ENCODE measurements at regions not wholly inside any gene's neighbourhood (a gene's known extent, or its start where the extent isn't known, plus 50 kb on each side); places are given as distances from the start of the nearest gene placed in this dataset.

GRCh38 chr3:20396335-20396734 lies 210.3 kb upstream of the SGO1 start (continued):
- TF ChIP-seq ZBTB40 (IDR thresholded peaks at IDR 0.05; ENCODE audit: borderline replicate concordance): no peak
- TF ChIP-seq RCOR1 (conservative IDR thresholded peaks at IDR 0.05; ENCODE audit: low read depth, low read length): no peak
- no peak for TF ChIP-seq ATF2 (IDR thresholded peaks at IDR 0.05; ENCODE audit: low read length)
- no peak for TF ChIP-seq SRF (IDR thresholded peaks at IDR 0.05; ENCODE audit: low read depth in 2 of 2, low read length in 2 of 2)
- TF ChIP-seq FOXK2 (IDR thresholded peaks at IDR 0.05): no peak

DNA sequence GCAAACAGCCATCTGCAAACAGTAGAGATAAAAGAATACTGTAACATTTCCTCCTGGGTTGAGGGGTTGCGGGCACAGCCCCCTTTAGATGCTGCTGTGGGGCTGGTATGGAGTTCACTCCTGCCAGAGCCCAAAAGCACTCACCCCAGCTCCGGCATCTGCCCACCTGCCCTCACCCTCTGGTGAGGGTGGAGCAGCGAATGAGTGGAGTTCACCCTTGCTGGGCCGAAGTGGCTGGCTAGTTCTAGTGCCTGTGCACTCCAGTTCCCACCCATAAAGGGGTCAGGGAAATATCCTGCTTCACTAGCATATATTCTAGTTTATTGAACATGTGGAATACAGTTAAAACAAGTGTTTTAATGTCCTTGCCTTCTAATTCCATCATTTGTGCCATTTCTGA lies 209.7 kb upstream of the SGO1 start:
- FAIRE-seq: no peak
- no peak overlapping the region for H3K4me3 ChIP-seq
- no peaks in the 10 kb centered on the region for H3K4me1 ChIP-seq (ENCODE audit: control insufficient read depth, insufficient read depth, low read length)
- no peak overlapping the region for H3K27ac ChIP-seq (ENCODE audit: control insufficient read depth, insufficient read depth)
- no peaks in the 10 kb centered on the region for H3K27me3 ChIP-seq (replicated peaks in 1 of 2; ENCODE audit: control insufficient read depth in 2 of 2, insufficient read depth in 2 of 2, low read length in 1 of 2)
- no peaks in the 10 kb centered on the region for H3K79me2 ChIP-seq (ENCODE audit: control insufficient read depth, insufficient read depth, low read length)
- ChIA-PET RAD21 (ENCODE audit: unreplicated experiment) (no interaction called here), CTCF (no interaction called here), SMC1A (ENCODE audit: uncharacterized antibody, unreplicated experiment) (no interaction called here), POLR2A (no interaction called here)
- in situ Hi-C loops (cut with MboI) (no loop called here), intact Hi-C loops (cut with micrococcal nuclease; ENCODE audit: unreplicated experiment) (no loop called here)
- no peaks in the 10 kb centered on the region for H3K9me3 ChIP-seq (replicated peaks; ENCODE audit: control insufficient read depth, insufficient read depth, low read length)
- no peak overlapping the region for H2AFZ ChIP-seq (ENCODE audit: control insufficient read depth, low read depth, low read length)
- H3K9ac ChIP-seq (ENCODE audit: control insufficient read depth, insufficient read depth, low read length): no peak overlapping the region
- WGBS (ENCODE audit: insufficient coverage, insufficient replicate concordance, low lambda C conversion rate, missing lambda C conversion rate): 1% methylated on average over 4 of the region's 4 CpGs
- H3K36me3 ChIP-seq (ENCODE audit: control insufficient read depth in 2 of 2, insufficient read depth in 2 of 2, low read length in 1 of 2): no peaks in the 10 kb centered on the region
- no peak for ATAC-seq
- TF ChIP-seq RUNX3 (IDR thresholded peaks at IDR 0.05; ENCODE audit: low read length) (no peak), ZBTB33 (IDR thresholded peaks at IDR 0.05) (no peak), SREBF2 (IDR thresholded peaks at IDR 0.05; ENCODE audit: low read length) (no peak), MYC (IDR thresholded peaks at IDR 0.05; ENCODE audit: insufficient read depth, insufficient read length, insufficient replicate concordance, low read length, severe bottlenecking) (no peak), IKZF1 (conservative IDR thresholded peaks at IDR 0.05) (no peak), STAT1 (conservative IDR thresholded peaks at IDR 0.05) (no peak), TARDBP (IDR thresholded peaks at IDR 0.05; ENCODE audit: borderline replicate concordance) (no peak), CBX3 (IDR thresholded peaks at IDR 0.05; ENCODE audit: borderline replicate concordance, low read depth) (no peak), NFYA (IDR thresholded peaks at IDR 0.05; ENCODE audit: borderline replicate concordance, low read depth, low read length) (no peak)
- no peaks in the 10 kb centered on the region for H4K20me1 ChIP-seq (ENCODE audit: control insufficient read depth, insufficient read depth)
- H3K4me2 ChIP-seq (ENCODE audit: control insufficient read depth, insufficient read depth): no peak overlapping the region
- no peak for DNase-seq (ENCODE audit: low read depth, low spot score)
- no TSS peak for BruUV-seq (replicated peaks)
